ENCODE measurements at regions not wholly inside any gene's neighbourhood (a gene's known extent, or its start where the extent isn't known, plus 50 kb on each side); places are given as distances from the start of the nearest gene placed in this dataset.

GRCh38 chr5:93873211-93873736 is 131.9 kb upstream of the POU5F2 start:
- TF ChIP-seq CTCF (IDR thresholded peaks at IDR 0.05) (no peak), POLR2A (IDR thresholded peaks at IDR 0.05; ENCODE audit: low read depth) (no peak)

Measured in esophagus muscularis mucosa (tissue), 3 donors.